Prostate gland (tissue), 2 donors: ENCODE measurements at regions not wholly inside any gene's neighbourhood (a gene's known extent, or its start where the extent isn't known, plus 50 kb on each side); places are given as distances from the start of the nearest gene placed in this dataset.

Experiments
- CTCF ChIP-seq, 4 experiments: fragments of 200-600 bp in 2 of 4; fragments of 450-650 bp in 2 of 4; sonication (generic) in 2 of 4; IDR thresholded peaks; 1 replicate in 3 of 4; 2 replicates in 1 of 4; pipeline ENCODE4 v1.5.1; 2016 to 2019; ENCODE audit warnings: antibody characterized with exemption in 4 of 4, mild to moderate bottlenecking in 2 of 4, moderate library complexity in 2 of 4
- POLR2A ChIP-seq: fragments of 450-650 bp; IDR thresholded peaks from one replicate; pipeline ENCODE4 v1.6.1; 2016; ENCODE audit warnings: antibody characterized with exemption, mild to moderate bottlenecking
- POLR2AphosphoS5 ChIP-seq: sonication (generic); formaldehyde crosslinking; IDR thresholded peaks from one replicate; pipeline ENCODE4 v1.6.1; 2017; ENCODE audit warnings: antibody characterized with exemption

DNA sequence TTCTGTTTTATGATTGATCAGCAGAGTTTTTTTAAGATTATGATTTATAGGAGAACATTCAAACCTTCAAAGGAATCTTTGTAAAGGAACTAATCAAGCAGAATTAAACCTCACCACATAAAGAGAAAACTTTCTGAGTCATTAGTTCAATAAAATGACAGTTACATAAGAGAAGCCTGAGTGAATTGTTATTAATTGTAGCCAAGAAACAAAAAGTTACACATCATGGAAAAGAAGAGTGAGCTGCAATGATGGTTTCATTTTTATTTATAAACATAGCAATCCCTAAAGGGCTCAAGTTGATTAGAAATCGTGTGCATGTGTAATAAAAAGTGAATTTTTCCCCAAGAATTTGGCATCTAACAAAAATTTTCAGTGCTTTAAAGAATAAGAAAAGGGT, 731.4 kb downstream of the LTN1 start:
- TF ChIP-seq POLR2A (no peak), POLR2AphosphoS5 (no peak), CTCF (IDR thresholded peaks at IDR 0.05) (no peak)
